ENCODE measurements at regions not wholly inside any gene's neighbourhood (a gene's known extent, or its start where the extent isn't known, plus 50 kb on each side); places are given as distances from the start of the nearest gene placed in this dataset.

DNA sequence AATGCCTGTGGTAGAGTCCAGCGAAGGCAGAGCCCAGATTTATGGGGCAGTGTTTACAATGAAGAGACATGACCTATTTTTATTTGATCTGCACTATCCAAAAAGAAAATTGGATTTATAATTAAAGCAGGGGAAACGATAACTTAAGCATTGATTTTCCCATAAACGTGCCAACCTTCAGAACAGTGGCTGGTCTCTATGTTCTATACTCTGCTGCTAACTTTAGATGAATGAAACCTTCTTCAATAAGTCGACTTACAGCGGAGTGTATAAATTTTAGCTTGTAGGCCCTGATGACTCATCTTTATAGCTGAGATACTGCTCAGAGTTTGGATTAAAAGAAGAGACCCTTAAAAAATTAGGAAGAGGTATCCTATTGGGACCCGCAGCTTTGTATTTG, 452.6 kb downstream of the TLR4 start:
- TF ChIP-seq, protein P1, sequence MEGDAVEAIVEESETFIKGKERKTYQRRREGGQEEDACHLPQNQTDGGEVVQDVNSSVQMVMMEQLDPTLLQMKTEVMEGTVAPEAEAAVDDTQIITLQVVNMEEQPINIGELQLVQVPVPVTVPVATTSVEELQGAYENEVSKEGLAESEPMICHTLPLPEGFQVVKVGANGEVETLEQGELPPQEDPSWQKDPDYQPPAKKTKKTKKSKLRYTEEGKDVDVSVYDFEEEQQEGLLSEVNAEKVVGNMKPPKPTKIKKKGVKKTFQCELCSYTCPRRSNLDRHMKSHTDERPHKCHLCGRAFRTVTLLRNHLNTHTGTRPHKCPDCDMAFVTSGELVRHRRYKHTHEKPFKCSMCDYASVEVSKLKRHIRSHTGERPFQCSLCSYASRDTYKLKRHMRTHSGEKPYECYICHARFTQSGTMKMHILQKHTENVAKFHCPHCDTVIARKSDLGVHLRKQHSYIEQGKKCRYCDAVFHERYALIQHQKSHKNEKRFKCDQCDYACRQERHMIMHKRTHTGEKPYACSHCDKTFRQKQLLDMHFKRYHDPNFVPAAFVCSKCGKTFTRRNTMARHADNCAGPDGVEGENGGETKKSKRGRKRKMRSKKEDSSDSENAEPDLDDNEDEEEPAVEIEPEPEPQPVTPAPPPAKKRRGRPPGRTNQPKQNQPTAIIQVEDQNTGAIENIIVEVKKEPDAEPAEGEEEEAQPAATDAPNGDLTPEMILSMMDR (IDR thresholded peaks at IDR 0.05; ENCODE audit: insufficient read depth, low read depth, low read length) = no peak
- TF ChIP-seq EZH2 (IDR thresholded peaks at IDR 0.05; ENCODE audit: insufficient read depth, low read length) = no peak

Data from astrocyte (in vitro differentiated cells and primary cell).